GM12864 (cell line): ENCODE measurements at regions not wholly inside any gene's neighbourhood (a gene's known extent, or its start where the extent isn't known, plus 50 kb on each side); places are given as distances from the start of the nearest gene placed in this dataset.

Source experiments
- DNase-seq: peaks from one replicate; pipeline ENCODE4 v3.0.0-alpha.2; 2011; ENCODE audit warnings: low read depth
- H3K4me3 ChIP-seq: 2 replicates; pipeline ENCODE4 v1.5.1; 2011; ENCODE audit warnings: mild to moderate bottlenecking, low read depth, low read length, control low read depth
- CTCF ChIP-seq: IDR thresholded peaks from 2 replicates; pipeline ENCODE4 v1.5.1; 2011; ENCODE audit warnings: low read depth, mild to moderate bottlenecking, moderate library complexity, low read length, control low read depth, inconsistent platforms; ENCODE audit errors: missing control alignments

- H3K4me3 ChIP-seq: no peak overlapping the region
- peak; percentile 31 for TF ChIP-seq CTCF
- DNase-seq: no peak
These were observed 202.1 kb downstream of the RNF144A start for GRCh38 chr2:7119132-7119835.

GRCh38 chr2:7121851-7122250 lies 204.6 kb downstream of the RNF144A start:
- TF ChIP-seq CTCF: no peak
- no peak for DNase-seq

GRCh38 chr2:7127156-7127555 lies 209.9 kb downstream of the RNF144A start:
- no peak overlapping the region for H3K4me3 ChIP-seq
- no peak for TF ChIP-seq CTCF
- DNase-seq: no peak

More at GRCh38 chr2:7121851-7122250, 204.6 kb downstream of the RNF144A start:
- no peak overlapping the region for H3K4me3 ChIP-seq

- no peak overlapping the region for H3K4me3 ChIP-seq
- TF ChIP-seq CTCF: no peak
- DNase-seq: no peak
These were observed 210.5 kb downstream of the RNF144A start for GRCh38 chr2:7127687-7128086.

GRCh38 chr2:7131261-7131660 lies 214.0 kb downstream of the RNF144A start:
- no peak for DNase-seq
- H3K4me3 ChIP-seq: no peak overlapping the region
- no peak for TF ChIP-seq CTCF

GRCh38 chr2:7132753-7133152 lies 215.5 kb downstream of the RNF144A start:
- no peak for DNase-seq
- no peak for TF ChIP-seq CTCF
- no peak overlapping the region for H3K4me3 ChIP-seq

GRCh38 chr2:7133521-7133920 lies 216.3 kb downstream of the RNF144A start:
- peak; percentile 31 for TF ChIP-seq CTCF
- H3K4me3 ChIP-seq: no peak overlapping the region
- DNase-seq: no peak
